Peyer's patch (tissue), 4 donors: ENCODE measurements at regions not wholly inside any gene's neighbourhood (a gene's known extent, or its start where the extent isn't known, plus 50 kb on each side); places are given as distances from the start of the nearest gene placed in this dataset.

ENCODE experiments used
- CTCF ChIP-seq, 6 experiments: fragments of 450-650 bp in 4 of 6; fragments of 200-600 bp in 2 of 6; sonication (generic) in 1 of 6; IDR thresholded peaks; one replicate each; pipeline ENCODE4 v1.5.1; 2017 to 2019; ENCODE audit warnings: antibody characterized with exemption in 6 of 6, mild to moderate bottlenecking in 3 of 6, moderate library complexity in 1 of 6
- POLR2A ChIP-seq, 2 donors: fragments of 450-650 bp; IDR thresholded peaks; one replicate each; pipeline ENCODE4 v1.5.1; 2017; ENCODE audit warnings: antibody characterized with exemption in 2 of 2, mild to moderate bottlenecking in 2 of 2, moderate library complexity in 2 of 2

DNA sequence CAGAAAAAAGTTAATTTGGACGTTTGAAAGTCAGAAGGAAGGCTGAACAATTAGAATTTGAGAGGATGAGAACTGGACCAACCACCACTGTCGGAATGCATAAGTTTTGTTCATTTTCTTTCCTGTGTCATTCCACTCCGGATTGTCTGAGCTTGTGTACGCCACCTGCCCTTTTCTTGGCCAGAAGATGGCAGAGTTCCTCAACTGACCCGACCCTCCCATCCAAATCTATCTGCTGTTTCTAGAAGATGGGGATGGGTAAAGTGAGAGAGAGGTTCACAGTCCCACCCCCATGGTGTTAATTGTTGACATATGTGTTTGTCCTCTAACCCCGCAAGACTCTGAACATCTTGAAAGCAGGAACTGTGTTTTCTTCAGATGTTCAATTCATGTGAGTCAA lies 388.0 kb downstream of the VRK1 start:
- TF ChIP-seq POLR2A (IDR thresholded peaks at IDR 0.05) (no peak), CTCF (IDR thresholded peaks at IDR 0.05) (peak in 1 of 6 experiments; percentile 20)
